Panc1 (cell line): ENCODE measurements at regions not wholly inside any gene's neighbourhood (a gene's known extent, or its start where the extent isn't known, plus 50 kb on each side); places are given as distances from the start of the nearest gene placed in this dataset.

Experiments used
- ATAC-seq: fragments of 200-7000 bp; cut with Tn5 transposase; 2 replicates; pipeline ENCODE4 v1.9.1; 2020; ENCODE audit warnings: mild to moderate bottlenecking, moderate library complexity
- BruUV-seq: library from RNA; stranded (reverse); fragments of 400-500 nt; replicated peaks from 2 replicates; lab custom pipeline; 2021; lab: Mats Ljungman, UMichigan
- CTCF ChIA-PET: fragments of 300-600 bp; sonication (Branson Sonifier 250); formaldehyde crosslinking; loops from one replicate; lab custom pipeline; 2022; ENCODE audit warnings: antibody characterized with exemption; lab: Charles Lee
- POLR2A ChIA-PET: fragments of 300-600 bp; sonication (Branson Sonifier 250); formaldehyde crosslinking; loops from one replicate; lab custom pipeline; 2022; ENCODE audit warnings: antibody characterized with exemption; lab: Charles Lee
- DNase-seq: peaks from one replicate; pipeline ENCODE4 v3.0.0-alpha.2; 2010; ENCODE audit warnings: low read depth, low spot score
- H3K27ac ChIP-seq: 2 replicates; pipeline ENCODE4 v1.5.1; 2011; ENCODE audit warnings: mild to moderate bottlenecking, low read length, inconsistent platforms
- H3K27me3 ChIP-seq: fragments of 200-500 bp; sonication (Bioruptor generic); 2 replicates; pipeline ENCODE4 v1.6.0; 2014; ENCODE audit warnings: low read length, inconsistent platforms; ENCODE audit not compliant: control insufficient read depth, insufficient read depth
- H3K36me3 ChIP-seq: fragments of 200-500 bp; sonication (Bioruptor generic); 2 replicates; pipeline ENCODE4 v1.5.1; 2014; ENCODE audit warnings: inconsistent platforms, mild to moderate bottlenecking, low read length, moderate library complexity; ENCODE audit not compliant: control insufficient read depth, insufficient read depth
- H3K4me1 ChIP-seq: 2 replicates; pipeline ENCODE4 v1.5.1; 2011; ENCODE audit warnings: inconsistent platforms, mild to moderate bottlenecking, low read length, moderate library complexity; ENCODE audit not compliant: control insufficient read depth, insufficient read depth
- H3K4me3 ChIP-seq, 2 experiments: 2 replicates each; pipeline ENCODE4 v1.5.1; 2011 to 2012; ENCODE audit warnings: low read depth in 2 of 2, low read length in 2 of 2, mild to moderate bottlenecking in 2 of 2, inconsistent platforms in 1 of 2, moderate library complexity in 1 of 2
- H3K9me3 ChIP-seq: fragments of 200-500 bp; sonication (Bioruptor generic); 2 replicates; pipeline ENCODE4 v1.5.1; 2014; ENCODE audit warnings: low read depth, mild to moderate bottlenecking, inconsistent platforms, low read length, moderate library complexity; ENCODE audit not compliant: control insufficient read depth, insufficient read depth
- CTCF ChIP-seq: fragments of 450-650 bp; IDR thresholded peaks from 2 replicates; pipeline ENCODE4 v1.5.1; 2017; ENCODE audit warnings: mild to moderate bottlenecking
- POLR2AphosphoS5 ChIP-seq: IDR thresholded peaks from 2 replicates; pipeline ENCODE4 v1.6.1; 2012; ENCODE audit warnings: mild to moderate bottlenecking, low read depth, low read length, moderate library complexity
- REST ChIP-seq, 2 experiments: IDR thresholded peaks; 2 replicates each; pipeline ENCODE4 v1.6.1; 2011 to 2012; ENCODE audit warnings: low read depth in 2 of 2, control low read depth in 1 of 2, low read length in 1 of 2, mild to moderate bottlenecking in 1 of 2, moderate library complexity in 1 of 2; ENCODE audit not compliant: insufficient read depth in 1 of 2
- SIN3A ChIP-seq: IDR thresholded peaks from 2 replicates; pipeline ENCODE4 v1.6.1; 2012; ENCODE audit warnings: low read depth, mild to moderate bottlenecking, low read length, moderate library complexity, borderline replicate concordance; ENCODE audit not compliant: insufficient read depth
- TCF7L2 ChIP-seq: IDR thresholded peaks from 2 replicates; pipeline ENCODE4 v1.6.1; 2011; ENCODE audit warnings: mild to moderate bottlenecking, low read depth, low read length, inconsistent platforms
- in situ Hi-C: cut with HindIII; loops from 2 replicates; pipeline ENCODE4 v1.10.0; 2016; ENCODE audit warnings: low sequenced_read_pairs, low pct_unique_long_range_greater_than_20kb
- intact Hi-C: fragments of 100-400 bp; cut with micrococcal nuclease; formaldehyde crosslinking; loops from one replicate; pipeline ENCODE4 v1.10.0; 2022; ENCODE audit not compliant: unreplicated experiment

- no peaks in the 10 kb centered on the region for H3K9me3 ChIP-seq
- H3K4me1 ChIP-seq = no peaks in the 10 kb centered on the region
- DNase-seq = no peak
- TF ChIP-seq SIN3A (no peak), POLR2AphosphoS5 (no peak), CTCF (no peak), REST (IDR thresholded peaks at IDR 0.05; ENCODE audit: insufficient read depth in 1 of 2, low read depth in 2 of 2, low read length in 1 of 2) (no peak), TCF7L2 (no peak)
- no peak for ATAC-seq
- ChIA-PET CTCF (no interaction called here), POLR2A (no interaction called here)
- intact Hi-C loops (no loop called here), in situ Hi-C loops (no loop called here)
- H3K27ac ChIP-seq = no peak overlapping the region
- H3K27me3 ChIP-seq = no peaks in the 10 kb centered on the region
- H3K36me3 ChIP-seq = no peaks in the 10 kb centered on the region; the same call in 1 of the 2 replicates
- no TSS peak for BruUV-seq
- H3K4me3 ChIP-seq = no peak overlapping the region
Observed at GRCh38 chr7:125526092-125526491, 596.5 kb upstream of the POT1 start.

GRCh38 chr7:125516194-125516593 lies 586.6 kb upstream of the POT1 start:
- ChIA-PET POLR2A (no interaction called here), CTCF (no interaction called here)
- H3K36me3 ChIP-seq = no peaks in the 10 kb centered on the region
- in situ Hi-C loops (no loop called here), intact Hi-C loops (no loop called here)
- ATAC-seq (no peak), DNase-seq (no peak)
- H3K27ac ChIP-seq = no peak overlapping the region
- no peaks in the 10 kb centered on the region for H3K9me3 ChIP-seq
- no peaks in the 10 kb centered on the region for H3K4me1 ChIP-seq
- no peak for TF ChIP-seq REST (IDR thresholded peaks at IDR 0.05; ENCODE audit: insufficient read depth in 1 of 2, low read depth in 2 of 2, low read length in 1 of 2)
- no peak for TF ChIP-seq CTCF
- no peak for TF ChIP-seq POLR2AphosphoS5
- TF ChIP-seq SIN3A = no peak
- no peak for TF ChIP-seq TCF7L2
- BruUV-seq = no TSS peak
- no peak overlapping the region for H3K4me3 ChIP-seq
- H3K27me3 ChIP-seq = no peaks in the 10 kb centered on the region
